Natural killer cell (primary cell): ENCODE measurements at regions not wholly inside any gene's neighbourhood (a gene's known extent, or its start where the extent isn't known, plus 50 kb on each side); places are given as distances from the start of the nearest gene placed in this dataset.

Experiments used
- ATAC-seq, 3 donors: fragments of 150-1000 bp in 2 of 3; fragments of 200-7000 bp in 1 of 3; cut with Tn5 transposase; 1 replicate in 1 of 3; 2 replicates in 2 of 3; pipeline ENCODE4 v1.10.0; 2021; ENCODE audit warnings: mild to moderate bottlenecking in 2 of 3, moderate library complexity in 2 of 3
- DNase-seq, 2 donors: peaks; one replicate each; pipeline versions ENCODE4 v3.0.0 to v3.0.0-alpha.2; 2013 to 2021; ENCODE audit warnings: mixed read lengths in 1 of 2
- H3K27ac ChIP-seq: one replicate; pipeline ENCODE4 v1.5.1; 2013; ENCODE audit warnings: mild to moderate bottlenecking, low read length
- H3K27me3 ChIP-seq: one replicate; pipeline ENCODE4 v1.6.1; 2013; ENCODE audit warnings: low read length; ENCODE audit not compliant: control insufficient read depth, insufficient read depth
- H3K36me3 ChIP-seq: one replicate; pipeline ENCODE4 v1.6.1; 2013; ENCODE audit warnings: low read length; ENCODE audit not compliant: control insufficient read depth, insufficient read depth
- H3K4me1 ChIP-seq: one replicate; pipeline ENCODE4 v1.6.1; 2013; ENCODE audit warnings: low read length; ENCODE audit not compliant: control insufficient read depth, insufficient read depth
- H3K4me3 ChIP-seq: one replicate; pipeline ENCODE4 v1.5.1; 2013; ENCODE audit warnings: low read length
- H3K9me3 ChIP-seq: one replicate; pipeline ENCODE4 v1.6.1; 2013; ENCODE audit warnings: low read length; ENCODE audit not compliant: control insufficient read depth, insufficient read depth
- H3K27ac Mint-ChIP-seq, 2 donors: one replicate each; pipeline ENCODE4 v1.8.0; 2022; ENCODE audit warnings: mild to moderate bottlenecking in 2 of 2, mixed read lengths in 2 of 2, moderate library complexity in 1 of 2
- H3K27me3 Mint-ChIP-seq, 2 donors: one replicate each; pipeline ENCODE4 v1.8.0; 2022; ENCODE audit warnings: low read depth in 2 of 2, mixed read lengths in 2 of 2
- H3K36me3 Mint-ChIP-seq: one replicate; pipeline ENCODE4 v1.8.0; 2022; ENCODE audit warnings: mixed read lengths
- H3K4me1 Mint-ChIP-seq, 2 donors: one replicate each; pipeline ENCODE4 v1.8.0; 2022; ENCODE audit warnings: mixed read lengths in 2 of 2
- H3K4me3 Mint-ChIP-seq: one replicate; pipeline ENCODE4 v1.8.0; 2022; ENCODE audit warnings: mild to moderate bottlenecking, moderate library complexity, mixed read lengths
- H3K9me3 Mint-ChIP-seq, 2 donors: one replicate each; pipeline ENCODE4 v1.8.0; 2022; ENCODE audit warnings: mixed read lengths in 2 of 2
- WGBS: methylation state at CpG from one replicate; pipeline ENCODE4 v1.1.7; 2013; ENCODE audit warnings: missing lambda C conversion rate; ENCODE audit not compliant: insufficient coverage; 5-methylcytosine and 5-hydroxymethylcytosine counted together
- intact Hi-C: fragments of 100-400 bp; cut with micrococcal nuclease; formaldehyde crosslinking; loops from one replicate; pipeline ENCODE4 v1.14.2; 2022
- TF ChIP-seq, protein P1 (sequence below): fragments of 200-600 bp; IDR thresholded peaks from one replicate; pipeline ENCODE4 v1.8.0; 2022; ENCODE audit warnings: antibody characterized with exemption

DNA sequence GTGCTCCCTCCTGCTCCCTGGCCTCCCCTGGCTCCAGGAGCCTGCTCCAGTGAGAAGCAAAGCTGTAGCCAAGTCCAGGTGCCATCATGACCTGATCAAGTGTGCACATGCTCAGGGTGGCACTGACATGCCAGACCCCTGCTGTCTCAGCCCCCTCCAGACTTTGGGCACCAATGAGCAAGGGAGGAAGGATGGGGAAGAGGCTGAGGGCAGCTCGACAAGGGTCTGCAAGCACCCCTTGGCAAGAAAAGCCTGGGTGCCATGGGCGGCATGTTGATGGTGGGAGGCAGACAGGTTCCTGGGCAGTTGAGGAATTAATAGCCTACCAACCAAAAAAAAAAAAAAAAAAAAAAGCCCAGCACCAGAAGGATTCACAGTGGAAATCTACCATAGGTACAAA lies 942.6 kb upstream of the PRMT6 start:
- DNase-seq: no peak
- H3K27me3 Mint-ChIP-seq: no peaks in the 10 kb centered on the region
- Histone ChIP-seq H3K9me3 (peaks cover 6% of the 10 kb centered on the region), H3K27me3 (no peaks in the 10 kb centered on the region), H3K4me1 (no peaks in the 10 kb centered on the region), H3K27ac (no peak overlapping the region), H3K4me3 (no peak overlapping the region), H3K36me3 (no peaks in the 10 kb centered on the region)
- no peaks in the 10 kb centered on the region for H3K4me1 Mint-ChIP-seq
- no peak overlapping the region for H3K27ac Mint-ChIP-seq
- WGBS: 89% methylated on average over 2 of the region's 2 CpGs
- H3K36me3 Mint-ChIP-seq: no peaks in the 10 kb centered on the region
- intact Hi-C loops: no loop called here
- no peak for ATAC-seq
- TF ChIP-seq, protein P1, sequence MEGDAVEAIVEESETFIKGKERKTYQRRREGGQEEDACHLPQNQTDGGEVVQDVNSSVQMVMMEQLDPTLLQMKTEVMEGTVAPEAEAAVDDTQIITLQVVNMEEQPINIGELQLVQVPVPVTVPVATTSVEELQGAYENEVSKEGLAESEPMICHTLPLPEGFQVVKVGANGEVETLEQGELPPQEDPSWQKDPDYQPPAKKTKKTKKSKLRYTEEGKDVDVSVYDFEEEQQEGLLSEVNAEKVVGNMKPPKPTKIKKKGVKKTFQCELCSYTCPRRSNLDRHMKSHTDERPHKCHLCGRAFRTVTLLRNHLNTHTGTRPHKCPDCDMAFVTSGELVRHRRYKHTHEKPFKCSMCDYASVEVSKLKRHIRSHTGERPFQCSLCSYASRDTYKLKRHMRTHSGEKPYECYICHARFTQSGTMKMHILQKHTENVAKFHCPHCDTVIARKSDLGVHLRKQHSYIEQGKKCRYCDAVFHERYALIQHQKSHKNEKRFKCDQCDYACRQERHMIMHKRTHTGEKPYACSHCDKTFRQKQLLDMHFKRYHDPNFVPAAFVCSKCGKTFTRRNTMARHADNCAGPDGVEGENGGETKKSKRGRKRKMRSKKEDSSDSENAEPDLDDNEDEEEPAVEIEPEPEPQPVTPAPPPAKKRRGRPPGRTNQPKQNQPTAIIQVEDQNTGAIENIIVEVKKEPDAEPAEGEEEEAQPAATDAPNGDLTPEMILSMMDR: no peak
- no peak overlapping the region for H3K4me3 Mint-ChIP-seq
- peaks cover 9 to 22% of the 10 kb centered on the region in 2 donors for H3K9me3 Mint-ChIP-seq

DNA sequence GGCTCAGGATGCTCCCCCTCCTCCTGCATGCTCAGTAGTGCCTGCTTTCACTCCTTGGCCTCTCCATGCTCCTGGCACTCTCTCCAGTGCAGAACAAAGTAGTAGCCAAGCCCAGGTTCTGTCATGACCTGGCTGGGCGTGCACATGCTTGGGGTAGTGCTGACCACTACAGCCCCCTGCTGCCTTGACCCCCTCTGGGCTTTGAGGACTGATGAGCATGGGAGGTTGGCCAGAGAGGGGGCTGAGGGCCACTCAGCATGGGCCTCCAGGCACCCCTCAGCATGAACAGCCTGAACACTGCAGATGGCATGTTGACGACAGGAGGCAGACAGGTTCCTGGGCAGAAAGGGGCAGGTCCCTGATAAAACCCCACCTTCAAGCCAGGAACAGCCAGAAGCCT lies 935.7 kb upstream of the PRMT6 start:
- intact Hi-C loops: no loop called here
- Mint-ChIP-seq H3K27me3 (no peaks in the 10 kb centered on the region), H3K4me3 (no peak overlapping the region), H3K36me3 (no peaks in the 10 kb centered on the region), H3K9me3 (peaks cover 5 to 7% of the 10 kb centered on the region in 2 donors), H3K27ac (no peak overlapping the region), H3K4me1 (no peaks in the 10 kb centered on the region)
- Histone ChIP-seq H3K4me3 (no peak overlapping the region), H3K36me3 (no peaks in the 10 kb centered on the region), H3K4me1 (no peaks in the 10 kb centered on the region), H3K9me3 (peaks cover 12% of the 10 kb centered on the region), H3K27ac (no peak overlapping the region), H3K27me3 (no peaks in the 10 kb centered on the region)
- DNase-seq (no peak), ATAC-seq (no peak)
- TF ChIP-seq, protein P1: no peak
- 82% methylated on average over 2 of the region's 2 CpGs for WGBS

DNA sequence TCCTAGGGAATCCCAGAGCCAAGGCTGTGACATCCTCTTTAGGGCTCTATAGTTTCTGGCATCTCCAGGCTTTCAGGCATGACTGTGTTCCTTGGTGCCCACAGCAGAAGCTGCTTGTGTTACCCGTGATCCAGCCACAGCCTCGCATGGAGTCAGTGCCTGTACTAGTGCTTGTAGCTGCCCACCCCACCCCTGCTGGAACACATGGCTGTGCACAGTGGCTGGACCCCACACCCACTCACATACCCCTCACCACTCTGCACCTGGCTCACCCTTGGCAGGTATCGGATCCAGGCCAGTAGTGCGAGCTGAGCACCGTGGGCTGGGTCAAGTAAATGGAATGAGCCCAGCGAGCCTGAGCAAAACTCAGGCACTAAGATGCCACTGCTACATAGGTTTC lies 934.7 kb upstream of the PRMT6 start:
- TF ChIP-seq, protein P1: no peak
- no peaks in the 10 kb centered on the region for H3K27me3 ChIP-seq
- H3K36me3 ChIP-seq: no peaks in the 10 kb centered on the region
- ATAC-seq (no peak), DNase-seq (no peak)
- H3K4me1 ChIP-seq: no peaks in the 10 kb centered on the region
- H3K36me3 Mint-ChIP-seq: no peaks in the 10 kb centered on the region
- WGBS: 87% methylated on average over 6 of the region's 6 CpGs
- H3K27me3 Mint-ChIP-seq: no peaks in the 10 kb centered on the region
- H3K27ac Mint-ChIP-seq: no peak overlapping the region
- no peak overlapping the region for H3K4me3 Mint-ChIP-seq
- H3K4me3 ChIP-seq: no peak overlapping the region
- no peak overlapping the region for H3K27ac ChIP-seq
- H3K9me3 Mint-ChIP-seq: peaks cover 8 to 10% of the 10 kb centered on the region in 2 donors
- H3K9me3 ChIP-seq: peaks cover 12% of the 10 kb centered on the region
- intact Hi-C loops: no loop called here
- no peaks in the 10 kb centered on the region for H3K4me1 Mint-ChIP-seq

DNA sequence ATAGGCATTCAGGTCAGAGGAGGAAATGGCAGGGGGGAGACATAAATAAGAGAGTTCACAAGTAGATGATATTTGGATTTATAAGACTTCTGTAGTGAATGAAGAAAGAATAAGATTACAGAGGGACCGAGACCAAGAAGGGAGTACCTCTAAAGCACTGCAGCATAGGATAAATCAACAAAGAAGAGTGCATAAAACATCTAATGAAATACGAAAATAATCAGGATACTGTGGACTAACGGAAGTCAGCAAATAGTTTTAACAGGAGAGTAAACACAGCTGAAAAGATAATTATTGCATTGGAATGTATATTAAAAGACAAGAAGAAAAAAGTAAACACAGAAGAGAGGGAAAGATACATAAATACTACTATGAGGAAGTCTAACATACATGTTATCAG lies 921.9 kb upstream of the PRMT6 start:
- no peaks in the 10 kb centered on the region for H3K27me3 ChIP-seq
- WGBS: 67% methylated on average over 3 of the region's 3 CpGs
- Mint-ChIP-seq H3K4me1 (no peaks in the 10 kb centered on the region), H3K4me3 (no peak overlapping the region), H3K36me3 (no peaks in the 10 kb centered on the region), H3K27ac (no peak overlapping the region), H3K9me3 (peaks cover 14 to 15% of the 10 kb centered on the region in 2 donors), H3K27me3 (no peaks in the 10 kb centered on the region)
- H3K4me3 ChIP-seq: no peak overlapping the region
- ATAC-seq: no peak
- no peak overlapping the region for H3K27ac ChIP-seq
- TF ChIP-seq, protein P1: no peak
- no peaks in the 10 kb centered on the region for H3K4me1 ChIP-seq
- DNase-seq: no peak
- no peaks in the 10 kb centered on the region for H3K36me3 ChIP-seq
- H3K9me3 ChIP-seq: no peaks in the 10 kb centered on the region
- intact Hi-C loops: no loop called here
